Thoracic aorta (tissue), 2 donors: ENCODE measurements at regions not wholly inside any gene's neighbourhood (a gene's known extent, or its start where the extent isn't known, plus 50 kb on each side); places are given as distances from the start of the nearest gene placed in this dataset.

Experiments used
- ATAC-seq: fragments of 150-250 bp; one replicate; pipeline ENCODE4 v1.8.0; 2017; ENCODE audit warnings: low read depth; ENCODE audit not compliant: insufficient number of reproducible peaks, low FRiP score
- DNase-seq: peaks from one replicate; pipeline ENCODE4 v3.0.0-alpha.2; 2020; ENCODE audit warnings: low spot score
- H3K27ac ChIP-seq, 2 donors: fragments of 200-600 bp; sonication (generic); 1 replicate in 1 of 2; 2 replicates in 1 of 2; pipeline ENCODE4 v1.5.1; 2016; ENCODE audit warnings: mild to moderate bottlenecking in 2 of 2, moderate library complexity in 2 of 2
- H3K27me3 ChIP-seq: fragments of 200-600 bp; sonication (generic); replicated peaks from 2 replicates; pipeline ENCODE4 v1.6.0; 2016; ENCODE audit warnings: mild to moderate bottlenecking; ENCODE audit not compliant: insufficient read depth
- H3K36me3 ChIP-seq: fragments of 200-600 bp; sonication (generic); one replicate; pipeline ENCODE4 v1.5.1; 2016
- H3K4me1 ChIP-seq, 2 donors: fragments of 200-600 bp; sonication (generic); 1 replicate in 1 of 2; 2 replicates in 1 of 2; pipeline versions ENCODE4 v1.5.1 to v1.6.0; 2016; ENCODE audit warnings: low read depth in 2 of 2, mild to moderate bottlenecking in 1 of 2; ENCODE audit not compliant: control insufficient read depth in 1 of 2
- H3K4me3 ChIP-seq: fragments of 200-600 bp; sonication (generic); 2 replicates; pipeline ENCODE4 v1.5.1; 2016; ENCODE audit warnings: mild to moderate bottlenecking
- H3K9me3 ChIP-seq: fragments of 200-600 bp; sonication (generic); 2 replicates; pipeline ENCODE4 v1.5.1; 2016
- CTCF ChIP-seq: fragments of 200-600 bp; sonication (generic); IDR thresholded peaks from one replicate; pipeline ENCODE4 v1.5.1; 2019; ENCODE audit warnings: antibody characterized with exemption

GRCh38 chr14:104247336-104248202, 109.2 kb downstream of the KIF26A start:
- Histone ChIP-seq H3K27me3 (no peaks in the 10 kb centered on the region), H3K4me3 (no peak overlapping the region), H3K27ac (no peak overlapping the region), H3K36me3 (no peaks in the 10 kb centered on the region), H3K4me1 (no peaks in the 10 kb centered on the region), H3K9me3 (peaks cover 10% of the 10 kb centered on the region)
- no peak for DNase-seq
- no peak for TF ChIP-seq CTCF
- ATAC-seq = no peak

DNA sequence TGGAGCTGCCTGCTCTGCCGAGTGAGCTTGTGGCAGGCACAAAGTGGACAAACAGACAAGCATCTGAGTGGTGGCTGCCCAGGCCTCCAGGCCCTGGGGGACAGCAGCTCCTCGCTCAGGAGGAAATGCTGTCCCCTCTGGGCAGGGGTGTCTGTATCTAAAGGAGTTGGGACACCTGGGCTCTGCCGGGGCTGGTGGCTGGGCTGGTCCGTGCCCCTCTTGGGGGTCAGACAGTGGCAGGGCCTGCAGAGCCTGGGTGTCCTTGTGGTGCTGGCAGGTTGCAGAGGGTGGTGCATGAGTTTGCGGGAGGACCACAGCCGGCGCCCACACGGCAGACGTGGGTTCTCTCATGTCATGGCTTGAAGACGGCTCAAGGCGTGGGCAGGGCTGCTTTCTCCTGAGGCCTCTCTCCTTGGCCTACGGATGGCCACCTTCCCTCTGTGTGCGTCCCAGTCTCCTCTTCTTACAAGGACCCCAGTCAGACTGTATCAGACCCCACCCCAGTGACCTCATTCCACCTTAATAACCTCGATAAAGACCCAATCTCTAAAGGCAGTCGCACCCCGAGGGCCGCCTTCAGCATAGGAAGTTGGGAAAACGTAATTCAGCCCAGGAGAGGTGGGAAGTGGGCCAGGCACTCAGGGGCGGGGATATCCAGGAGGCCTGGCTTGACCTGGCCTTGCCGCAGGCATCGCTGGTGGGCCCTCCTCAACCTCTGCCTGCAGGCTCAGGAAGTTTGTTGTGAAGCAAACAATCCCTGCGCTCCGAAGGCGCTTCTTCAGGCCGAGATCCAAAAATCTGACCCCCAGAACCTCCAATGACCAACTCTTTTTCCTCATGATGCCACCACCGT, 110.0 kb downstream of the KIF26A start:
- Histone ChIP-seq H3K36me3 (no peaks in the 10 kb centered on the region), H3K27me3 (no peaks in the 10 kb centered on the region), H3K4me3 (no peak overlapping the region), H3K9me3 (peaks cover 6% of the 10 kb centered on the region), H3K27ac (no peak overlapping the region), H3K4me1 (no peaks in the 10 kb centered on the region)
- TF ChIP-seq CTCF = no peak
- no peak for ATAC-seq
- no peak for DNase-seq

DNA sequence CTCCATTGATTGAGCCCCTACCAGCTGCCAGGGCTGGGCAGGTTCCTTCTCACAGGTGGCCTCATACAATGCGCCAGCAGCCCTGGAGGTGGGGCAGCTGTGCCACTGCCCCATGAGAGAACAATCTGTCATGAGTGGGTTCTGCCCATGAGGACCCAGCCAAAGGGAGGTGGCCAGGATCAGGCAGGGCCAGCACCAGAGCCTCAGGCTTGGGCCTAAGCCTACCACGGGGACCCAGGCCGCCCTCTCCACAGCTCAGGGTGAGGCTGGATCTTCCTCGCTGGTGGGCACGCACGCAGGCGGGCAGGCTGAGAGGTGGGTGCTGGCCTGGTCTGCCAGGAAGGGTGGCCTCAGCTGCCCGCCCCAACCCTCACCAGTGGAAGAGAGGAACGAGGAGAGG, 110.7 kb downstream of the KIF26A start:
- no peak for DNase-seq
- no peak for TF ChIP-seq CTCF

GRCh38 chr14:104249706-104250105, 111.3 kb downstream of the KIF26A start:
- ATAC-seq (no peak), DNase-seq (no peak)
- TF ChIP-seq CTCF = no peak

More for the DNA sequence above, 110.7 kb downstream of the KIF26A start:
- H3K36me3 ChIP-seq = no peaks in the 10 kb centered on the region
- no peak overlapping the region for H3K4me3 ChIP-seq
- H3K27me3 ChIP-seq = no peaks in the 10 kb centered on the region
- no peak for ATAC-seq
- H3K4me1 ChIP-seq = no peaks in the 10 kb centered on the region
- no peak overlapping the region for H3K27ac ChIP-seq
- peaks cover 6% of the 10 kb centered on the region for H3K9me3 ChIP-seq

DNA sequence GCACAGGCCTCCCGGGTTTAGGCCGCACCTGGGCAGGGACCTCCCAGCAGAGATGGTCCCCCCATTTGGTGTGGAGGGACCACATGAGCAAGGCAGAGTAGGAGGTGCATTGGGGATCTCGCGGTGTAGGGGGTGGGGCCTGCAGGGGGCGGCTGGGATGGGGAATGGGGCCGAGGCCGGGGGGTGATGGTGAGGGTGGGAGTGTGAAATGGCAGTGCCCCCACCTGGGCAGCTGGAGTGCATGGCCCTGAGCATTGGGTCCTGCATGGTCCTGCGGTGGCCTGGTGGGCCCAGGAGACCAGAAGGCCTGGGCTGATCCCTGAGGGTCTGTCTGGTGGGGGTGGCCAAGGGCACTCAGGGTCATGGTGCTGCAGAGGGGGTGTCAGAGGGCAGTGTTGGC, 111.8 kb downstream of the KIF26A start:
- ATAC-seq = no peak
- H3K36me3 ChIP-seq = no peaks in the 10 kb centered on the region
- H3K4me3 ChIP-seq = no peak overlapping the region
- no peaks in the 10 kb centered on the region for H3K27me3 ChIP-seq
- no peak for DNase-seq
- no peak overlapping the region for H3K27ac ChIP-seq
- H3K9me3 ChIP-seq = peaks cover 6% of the 10 kb centered on the region
- TF ChIP-seq CTCF = no peak
- H3K4me1 ChIP-seq = no peaks in the 10 kb centered on the region

More at GRCh38 chr14:104249706-104250105, 111.3 kb downstream of the KIF26A start:
- H3K9me3 ChIP-seq = peaks cover 6% of the 10 kb centered on the region
- H3K4me1 ChIP-seq = no peaks in the 10 kb centered on the region
- H3K27ac ChIP-seq = no peak overlapping the region
- no peak overlapping the region for H3K4me3 ChIP-seq
- H3K27me3 ChIP-seq = no peaks in the 10 kb centered on the region
- no peaks in the 10 kb centered on the region for H3K36me3 ChIP-seq
